Hepatocyte (in vitro differentiated cells): ENCODE measurements at regions not wholly inside any gene's neighbourhood (a gene's known extent, or its start where the extent isn't known, plus 50 kb on each side); places are given as distances from the start of the nearest gene placed in this dataset.

Experiments used
- DNase-seq: peaks from one replicate; pipeline ENCODE4 v3.0.0-alpha.2; 2016; ENCODE audit warnings: low spot score
- H2AFZ ChIP-seq: fragments of 200-600 bp; sonication (generic); 2 replicates; pipeline ENCODE4 v1.6.0; 2016; ENCODE audit warnings: antibody characterized with exemption, mild to moderate bottlenecking
- H3K27ac ChIP-seq: fragments of 200-600 bp; sonication (generic); 2 replicates; pipeline ENCODE4 v1.5.1; 2016; ENCODE audit warnings: mild to moderate bottlenecking
- H3K27me3 ChIP-seq: fragments of 200-600 bp; sonication (generic); 2 replicates; pipeline ENCODE4 v1.6.1; 2016
- H3K36me3 ChIP-seq: fragments of 200-600 bp; sonication (generic); replicated peaks from 2 replicates; pipeline ENCODE4 v1.5.1; 2016; ENCODE audit warnings: low read depth; ENCODE audit not compliant: insufficient read depth
- H3K4me1 ChIP-seq: fragments of 200-600 bp; sonication (generic); 2 replicates; pipeline ENCODE4 v1.5.1; 2016; ENCODE audit warnings: mild to moderate bottlenecking, moderate library complexity; ENCODE audit not compliant: insufficient read depth
- H3K4me2 ChIP-seq: fragments of 200-600 bp; sonication (generic); 2 replicates; pipeline ENCODE4 v1.6.0; 2016
- H3K4me3 ChIP-seq: fragments of 200-600 bp; sonication (generic); 2 replicates; pipeline ENCODE4 v1.5.1; 2016; ENCODE audit warnings: mild to moderate bottlenecking
- H3K79me2 ChIP-seq: fragments of 200-600 bp; sonication (generic); 2 replicates; pipeline ENCODE4 v1.6.0; 2017; ENCODE audit warnings: mild to moderate bottlenecking
- H3K9me2 ChIP-seq: fragments of 200-600 bp; sonication (generic); replicated peaks from 2 replicates; pipeline ENCODE4 v1.6.0; 2017; ENCODE audit warnings: mild to moderate bottlenecking; ENCODE audit not compliant: insufficient read depth
- H3K9me3 ChIP-seq: fragments of 200-600 bp; sonication (generic); 2 replicates; pipeline ENCODE4 v1.5.1; 2016; ENCODE audit warnings: low read depth, mild to moderate bottlenecking
- H4K20me1 ChIP-seq: fragments of 200-600 bp; sonication (generic); 2 replicates; pipeline ENCODE4 v1.6.0; 2016; ENCODE audit warnings: mild to moderate bottlenecking; ENCODE audit not compliant: insufficient read depth, poor library complexity, severe bottlenecking
- CTCF ChIP-seq: fragments of 200-600 bp; sonication (generic); IDR thresholded peaks from 2 replicates; pipeline ENCODE4 v1.5.1; 2016; ENCODE audit warnings: antibody characterized with exemption, mild to moderate bottlenecking; ENCODE audit not compliant: poor library complexity
- EZH2 ChIP-seq: fragments of 200-600 bp; sonication (generic); IDR thresholded peaks from 2 replicates; pipeline ENCODE4 v1.6.1; 2016; ENCODE audit warnings: antibody characterized with exemption, mild to moderate bottlenecking, borderline replicate concordance
- EZH2phosphoT487 ChIP-seq: fragments of 200-600 bp; sonication (generic); IDR thresholded peaks from one replicate; pipeline ENCODE4 v1.6.1; 2018; ENCODE audit warnings: antibody characterized with exemption, mild to moderate bottlenecking, low read depth, moderate library complexity; ENCODE audit not compliant: unreplicated experiment, severe bottlenecking
- WGBS: methylation state at CpG from one replicate; pipeline ENCODE4 v1.1.6; 2016; ENCODE audit warnings: low lambda C conversion rate; ENCODE audit errors: missing lambda C conversion rate; 5-methylcytosine and 5-hydroxymethylcytosine counted together

- no peak overlapping the region for H3K27ac ChIP-seq
- H3K27me3 ChIP-seq: no peaks in the 10 kb centered on the region
- no peak overlapping the region for H2AFZ ChIP-seq
- H3K79me2 ChIP-seq: no peaks in the 10 kb centered on the region
- DNase-seq: no peak
- no peak for TF ChIP-seq EZH2
- TF ChIP-seq EZH2phosphoT487: no peak
- TF ChIP-seq CTCF: no peak
- H3K9me3 ChIP-seq: no peaks in the 10 kb centered on the region
- no peaks in the 10 kb centered on the region for H4K20me1 ChIP-seq
- H3K4me3 ChIP-seq: no peak overlapping the region
- H3K36me3 ChIP-seq: no peaks in the 10 kb centered on the region
- H3K4me1 ChIP-seq: no peaks in the 10 kb centered on the region
- 85% methylated on average over 3 of the region's 3 CpGs for WGBS
- H3K4me2 ChIP-seq: no peak overlapping the region
- H3K9me2 ChIP-seq: no peaks in the 10 kb centered on the region
Observed at GRCh38 chr7:108770981-108771745, 201.5 kb downstream of the DNAJB9 start.

GRCh38 chr7:108771853-108772252 is 202.2 kb downstream of the DNAJB9 start:
- H3K9me3 ChIP-seq: no peaks in the 10 kb centered on the region
- H2AFZ ChIP-seq: no peak overlapping the region
- no peak overlapping the region for H3K4me2 ChIP-seq
- no peaks in the 10 kb centered on the region for H3K9me2 ChIP-seq
- no peaks in the 10 kb centered on the region for H3K27me3 ChIP-seq
- H3K4me3 ChIP-seq: no peak overlapping the region
- no peaks in the 10 kb centered on the region for H3K4me1 ChIP-seq
- H3K27ac ChIP-seq: no peak overlapping the region
- no peak for TF ChIP-seq EZH2
- no peak for TF ChIP-seq EZH2phosphoT487
- no peak for TF ChIP-seq CTCF
- no peaks in the 10 kb centered on the region for H4K20me1 ChIP-seq
- 68% methylated on average over 2 of the region's 2 CpGs for WGBS
- H3K36me3 ChIP-seq: no peaks in the 10 kb centered on the region
- no peak for DNase-seq
- no peaks in the 10 kb centered on the region for H3K79me2 ChIP-seq

GRCh38 chr7:108777966-108778365 is 208.3 kb downstream of the DNAJB9 start:
- H3K79me2 ChIP-seq: no peaks in the 10 kb centered on the region
- WGBS: 85% methylated on average over 1 of the region's 1 CpG
- no peak for DNase-seq

More at GRCh38 chr7:108777966-108778365, 208.3 kb downstream of the DNAJB9 start:
- Histone ChIP-seq H3K4me1 (no peaks in the 10 kb centered on the region), H3K27me3 (no peaks in the 10 kb centered on the region), H3K9me2 (no peaks in the 10 kb centered on the region), H3K27ac (no peak overlapping the region), H4K20me1 (no peaks in the 10 kb centered on the region), H3K36me3 (no peaks in the 10 kb centered on the region), H3K4me2 (no peak overlapping the region), H3K9me3 (no peaks in the 10 kb centered on the region), H3K4me3 (no peak overlapping the region), H2AFZ (no peak overlapping the region)
- TF ChIP-seq CTCF (no peak), EZH2 (no peak), EZH2phosphoT487 (no peak)
